Right lobe of liver (tissue), 6 donors: ENCODE measurements at regions not wholly inside any gene's neighbourhood (a gene's known extent, or its start where the extent isn't known, plus 50 kb on each side); places are given as distances from the start of the nearest gene placed in this dataset.
A peak's percentile ranks its signal among the peaks of the same experiment; 100 is the strongest.

Experiments used
- ATAC-seq, 4 donors: fragments of 200-7000 bp; cut with Tn5 transposase; one replicate each; pipeline ENCODE4 v1.9.1; 2020; ENCODE audit warnings: mild to moderate bottlenecking in 4 of 4, moderate library complexity in 4 of 4
- DNase-seq, 3 donors: peaks; one replicate each; pipeline ENCODE4 v3.0.0-alpha.2; 2020
- H3K27ac ChIP-seq, 3 donors: fragments of 200-600 bp; one replicate each; pipeline ENCODE4 v1.8.0; 2022
- H3K27me3 ChIP-seq, 2 donors: fragments of 200-600 bp; one replicate each; pipeline ENCODE4 v1.8.0; 2022
- H3K36me3 ChIP-seq, 4 donors: fragments of 200-600 bp; sonication (generic) in 1 of 4; one replicate each; pipeline versions ENCODE4 v1.5.1 to v1.8.0; 2017 to 2022; ENCODE audit warnings: control low read depth in 1 of 4
- H3K4me1 ChIP-seq, 4 donors: fragments of 200-600 bp; sonication (generic) in 1 of 4; one replicate each; pipeline versions ENCODE4 v1.5.1 to v1.8.0; 2017 to 2022; ENCODE audit warnings: control low read depth in 1 of 4
- H3K4me3 ChIP-seq, 3 donors: fragments of 200-600 bp; one replicate each; pipeline ENCODE4 v1.8.0; 2022
- H3K9me3 ChIP-seq, 4 donors: fragments of 200-600 bp; sonication (generic) in 1 of 4; one replicate each; pipeline versions ENCODE4 v1.5.1 to v1.8.0; 2017 to 2022; ENCODE audit warnings: control low read depth in 1 of 4
- POLR2A ChIP-seq: fragments of 450-650 bp; IDR thresholded peaks from one replicate; pipeline ENCODE4 v1.6.1; 2017; ENCODE audit warnings: antibody characterized with exemption, mild to moderate bottlenecking
- WGBS: methylation state at CpG from one replicate; pipeline ENCODE4 v1.1.6; 2018; ENCODE audit warnings: low coverage, low lambda C conversion rate; ENCODE audit not compliant: insufficient coverage; ENCODE audit errors: missing lambda C conversion rate; 5-methylcytosine and 5-hydroxymethylcytosine counted together
- intact Hi-C, 2 donors: fragments of 100-400 bp; cut with DNase I; formaldehyde crosslinking; loops; one replicate each; pipeline versions ENCODE4 v1.11.2 to v1.14.1; 2022
- TF ChIP-seq, protein P1 (sequence below), 4 donors: fragments of 200-600 bp in 3 of 4; fragments of 450-650 bp in 1 of 4; IDR thresholded peaks; one replicate each; pipeline versions ENCODE4 v1.5.1 to v1.8.0; 2016 to 2022; ENCODE audit warnings: antibody characterized with exemption in 4 of 4, mild to moderate bottlenecking in 2 of 4
- donor health status: DM: no; HTN: yes; CAD: no.
- donor health status: DM: no; HTN: no; CAD: no.
- donor health status: DM: no; HTN: no; CAD: no.
- donor health status: DM: no; HTN: yes; CAD: no.
- donor health status: DM: no; HTN: yes; CAD: no.

- no peaks in the 10 kb centered on the region for H3K4me1 ChIP-seq
- peak; percentile 65 to 87 (median 74) for ATAC-seq
- no peak overlapping the region for H3K27ac ChIP-seq
- no peak for DNase-seq
- 15% methylated on average over 9 of the region's 12 CpGs for WGBS
- intact Hi-C loops = no loop called here
- no peaks in the 10 kb centered on the region for H3K27me3 ChIP-seq
- no peaks in the 10 kb centered on the region for H3K9me3 ChIP-seq
- TF ChIP-seq, protein P1, sequence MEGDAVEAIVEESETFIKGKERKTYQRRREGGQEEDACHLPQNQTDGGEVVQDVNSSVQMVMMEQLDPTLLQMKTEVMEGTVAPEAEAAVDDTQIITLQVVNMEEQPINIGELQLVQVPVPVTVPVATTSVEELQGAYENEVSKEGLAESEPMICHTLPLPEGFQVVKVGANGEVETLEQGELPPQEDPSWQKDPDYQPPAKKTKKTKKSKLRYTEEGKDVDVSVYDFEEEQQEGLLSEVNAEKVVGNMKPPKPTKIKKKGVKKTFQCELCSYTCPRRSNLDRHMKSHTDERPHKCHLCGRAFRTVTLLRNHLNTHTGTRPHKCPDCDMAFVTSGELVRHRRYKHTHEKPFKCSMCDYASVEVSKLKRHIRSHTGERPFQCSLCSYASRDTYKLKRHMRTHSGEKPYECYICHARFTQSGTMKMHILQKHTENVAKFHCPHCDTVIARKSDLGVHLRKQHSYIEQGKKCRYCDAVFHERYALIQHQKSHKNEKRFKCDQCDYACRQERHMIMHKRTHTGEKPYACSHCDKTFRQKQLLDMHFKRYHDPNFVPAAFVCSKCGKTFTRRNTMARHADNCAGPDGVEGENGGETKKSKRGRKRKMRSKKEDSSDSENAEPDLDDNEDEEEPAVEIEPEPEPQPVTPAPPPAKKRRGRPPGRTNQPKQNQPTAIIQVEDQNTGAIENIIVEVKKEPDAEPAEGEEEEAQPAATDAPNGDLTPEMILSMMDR (IDR thresholded peaks at IDR 0.05) = no peak
- TF ChIP-seq POLR2A = no peak
- no peak overlapping the region for H3K4me3 ChIP-seq
- no peaks in the 10 kb centered on the region for H3K36me3 ChIP-seq
Observed at GRCh38 chr6:21846541-21847451, 253.2 kb downstream of the SOX4 start.

- no peak overlapping the region for H3K27ac ChIP-seq
- H3K9me3 ChIP-seq = no peaks in the 10 kb centered on the region
- DNase-seq (no peak), ATAC-seq (no peak)
- H3K27me3 ChIP-seq = no peaks in the 10 kb centered on the region
- intact Hi-C loops = no loop called here
- no peaks in the 10 kb centered on the region for H3K36me3 ChIP-seq
- H3K4me3 ChIP-seq = no peak overlapping the region
- no peak for TF ChIP-seq POLR2A
- TF ChIP-seq, protein P1 (IDR thresholded peaks at IDR 0.05) = no peak
- 60% methylated on average over 5 of the region's 5 CpGs for WGBS
- H3K4me1 ChIP-seq = no peaks in the 10 kb centered on the region
Observed at GRCh38 chr6:21847711-21848480, 254.3 kb downstream of the SOX4 start.

DNA sequence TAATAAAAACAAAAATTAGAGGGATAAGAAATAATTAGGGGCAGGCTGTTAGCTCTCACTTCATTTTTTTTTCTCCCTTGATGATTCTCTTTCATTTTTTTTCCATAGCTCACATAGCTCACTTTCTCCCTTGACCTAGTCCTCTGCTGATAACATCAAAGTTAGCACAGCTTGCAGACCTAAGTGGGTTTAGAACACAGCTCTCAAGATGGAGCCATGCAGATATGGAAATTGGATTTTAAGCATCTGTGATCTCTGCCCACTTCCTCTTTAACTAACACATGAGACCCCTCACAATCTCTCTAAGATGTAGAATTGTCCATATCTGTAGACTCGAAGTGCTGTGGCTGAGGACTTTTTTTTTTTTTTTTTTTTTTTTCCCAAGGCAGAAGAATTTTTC, 257.1 kb downstream of the SOX4 start:
- H3K4me1 ChIP-seq = no peaks in the 10 kb centered on the region
- H3K27ac ChIP-seq = no peak overlapping the region
- no peaks in the 10 kb centered on the region for H3K27me3 ChIP-seq
- intact Hi-C loops = no loop called here
- TF ChIP-seq POLR2A = no peak
- TF ChIP-seq, protein P1 (IDR thresholded peaks at IDR 0.05) = no peak
- no peaks in the 10 kb centered on the region for H3K36me3 ChIP-seq
- no peak for ATAC-seq
- 60% methylated on average over 1 of the region's 1 CpG for WGBS
- no peak overlapping the region for H3K4me3 ChIP-seq
- no peak for DNase-seq
- no peaks in the 10 kb centered on the region for H3K9me3 ChIP-seq

- Histone ChIP-seq H3K27ac (no peak overlapping the region), H3K36me3 (no peaks in the 10 kb centered on the region)
- ATAC-seq = peak; percentile 37 to 65 (median 46)
Observed at GRCh38 chr6:21855811-21856455, 262.4 kb downstream of the SOX4 start.

More at GRCh38 chr6:21855811-21856455, 262.4 kb downstream of the SOX4 start:
- no peaks in the 10 kb centered on the region for H3K9me3 ChIP-seq
- intact Hi-C loops = no loop called here
- DNase-seq = no peak
- 53% methylated on average over 6 of the region's 6 CpGs for WGBS
- H3K4me1 ChIP-seq = no peaks in the 10 kb centered on the region
- no peaks in the 10 kb centered on the region for H3K27me3 ChIP-seq
- TF ChIP-seq POLR2A = no peak
- TF ChIP-seq, protein P1 (IDR thresholded peaks at IDR 0.05) = no peak
- no peak overlapping the region for H3K4me3 ChIP-seq
